Ascending aorta (tissue), 2 donors: ENCODE measurements at regions not wholly inside any gene's neighbourhood (a gene's known extent, or its start where the extent isn't known, plus 50 kb on each side); places are given as distances from the start of the nearest gene placed in this dataset.

Experiments used
- DNase-seq, 2 donors: peaks; one replicate each; pipeline ENCODE4 v3.0.0-alpha.2; 2019; ENCODE audit warnings: low spot score in 2 of 2
- H3K27ac ChIP-seq, 2 donors: fragments of 200-600 bp; sonication (generic); one replicate each; pipeline ENCODE4 v1.5.1; 2016 to 2017; ENCODE audit warnings: mild to moderate bottlenecking in 1 of 2
- H3K27me3 ChIP-seq: fragments of 200-600 bp; sonication (generic); one replicate; pipeline ENCODE4 v1.5.1; 2017
- H3K36me3 ChIP-seq, 2 donors: fragments of 200-600 bp; sonication (generic); one replicate each; pipeline ENCODE4 v1.5.1; 2016
- H3K4me1 ChIP-seq, 2 donors: fragments of 200-600 bp; sonication (generic); one replicate each; pipeline ENCODE4 v1.5.1; 2016 to 2017; ENCODE audit warnings: mild to moderate bottlenecking in 1 of 2
- H3K4me3 ChIP-seq, 2 donors: fragments of 200-600 bp; sonication (generic); one replicate each; pipeline ENCODE4 v1.5.1; 2016 to 2017; ENCODE audit warnings: mild to moderate bottlenecking in 1 of 2
- H3K9me3 ChIP-seq, 2 donors: fragments of 200-600 bp; sonication (generic); one replicate each; pipeline ENCODE4 v1.5.1; 2016
- intact Hi-C: fragments of 100-400 bp; cut with DNase I; formaldehyde crosslinking; loops from one replicate; pipeline ENCODE4 v1.15.1; 2023
- TF ChIP-seq, protein P1 (sequence below), 3 experiments: fragments of 200-600 bp in 2 of 3; fragments of 450-650 bp in 1 of 3; sonication (generic) in 2 of 3; IDR thresholded peaks; one replicate each; pipeline ENCODE4 v1.5.1; 2016 to 2019; ENCODE audit warnings: antibody characterized with exemption in 3 of 3, mild to moderate bottlenecking in 1 of 3, moderate library complexity in 1 of 3

DNA sequence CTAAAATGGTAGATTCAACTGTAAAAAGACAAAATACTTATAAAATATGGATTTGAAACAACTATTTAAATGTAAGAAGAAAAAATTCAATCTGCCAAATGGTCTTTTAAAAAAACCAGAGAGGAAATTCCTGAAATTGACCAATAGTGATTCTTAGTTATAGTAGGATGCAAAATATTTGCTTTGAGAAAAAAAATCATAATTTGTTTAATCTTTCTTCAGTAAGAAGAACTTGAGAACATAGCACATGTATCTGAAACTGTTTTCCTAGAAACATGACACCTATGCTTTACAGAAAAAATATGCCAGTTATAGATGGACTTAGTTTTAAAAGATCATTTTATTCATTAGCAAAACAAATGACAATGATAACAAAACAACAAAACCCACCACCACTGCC, 186.9 kb upstream of the CD180 start:
- Histone ChIP-seq H3K4me3 (no peak overlapping the region), H3K27me3 (no peaks in the 10 kb centered on the region), H3K4me1 (no peaks in the 10 kb centered on the region), H3K36me3 (no peaks in the 10 kb centered on the region), H3K9me3 (no peaks in the 10 kb centered on the region), H3K27ac (no peak overlapping the region)
- intact Hi-C loops, result no loop called here
- DNase-seq, result no peak
- TF ChIP-seq, protein P1, sequence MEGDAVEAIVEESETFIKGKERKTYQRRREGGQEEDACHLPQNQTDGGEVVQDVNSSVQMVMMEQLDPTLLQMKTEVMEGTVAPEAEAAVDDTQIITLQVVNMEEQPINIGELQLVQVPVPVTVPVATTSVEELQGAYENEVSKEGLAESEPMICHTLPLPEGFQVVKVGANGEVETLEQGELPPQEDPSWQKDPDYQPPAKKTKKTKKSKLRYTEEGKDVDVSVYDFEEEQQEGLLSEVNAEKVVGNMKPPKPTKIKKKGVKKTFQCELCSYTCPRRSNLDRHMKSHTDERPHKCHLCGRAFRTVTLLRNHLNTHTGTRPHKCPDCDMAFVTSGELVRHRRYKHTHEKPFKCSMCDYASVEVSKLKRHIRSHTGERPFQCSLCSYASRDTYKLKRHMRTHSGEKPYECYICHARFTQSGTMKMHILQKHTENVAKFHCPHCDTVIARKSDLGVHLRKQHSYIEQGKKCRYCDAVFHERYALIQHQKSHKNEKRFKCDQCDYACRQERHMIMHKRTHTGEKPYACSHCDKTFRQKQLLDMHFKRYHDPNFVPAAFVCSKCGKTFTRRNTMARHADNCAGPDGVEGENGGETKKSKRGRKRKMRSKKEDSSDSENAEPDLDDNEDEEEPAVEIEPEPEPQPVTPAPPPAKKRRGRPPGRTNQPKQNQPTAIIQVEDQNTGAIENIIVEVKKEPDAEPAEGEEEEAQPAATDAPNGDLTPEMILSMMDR (IDR thresholded peaks at IDR 0.05), result no peak

DNA sequence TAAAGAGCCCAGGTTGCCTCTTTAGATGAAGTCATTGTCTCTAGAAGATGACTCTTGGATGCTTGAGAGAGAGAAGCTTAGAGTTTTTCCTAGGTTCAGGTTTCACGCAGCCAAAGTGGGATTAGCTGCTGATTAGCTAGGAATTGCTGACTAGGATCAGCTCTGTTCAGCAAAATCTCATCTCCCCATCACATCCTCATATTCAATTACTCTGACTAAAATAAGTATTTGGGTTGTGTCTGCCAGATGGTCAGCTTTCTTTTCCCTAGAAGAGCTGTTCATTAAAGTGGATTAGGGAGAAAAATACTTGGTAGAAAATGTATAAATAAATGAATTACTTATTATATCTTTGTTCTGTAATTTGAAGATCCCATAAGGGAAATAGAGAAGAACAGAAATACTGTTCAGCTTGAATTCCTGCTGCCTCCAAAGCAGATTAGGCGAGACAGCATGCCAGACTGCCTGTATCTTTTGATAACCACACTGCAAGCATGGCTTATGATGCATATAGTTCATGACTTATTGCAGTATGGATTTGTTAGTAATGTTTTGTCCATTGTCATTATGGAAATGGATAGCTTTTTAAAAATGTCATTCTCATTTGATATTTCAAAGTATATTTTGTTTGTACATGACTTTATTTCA, 184.8 kb upstream of the CD180 start:
- intact Hi-C loops, result no loop called here
- H3K36me3 ChIP-seq, result no peaks in the 10 kb centered on the region
- TF ChIP-seq, protein P1 (IDR thresholded peaks at IDR 0.05), result no peak
- H3K4me1 ChIP-seq, result no peaks in the 10 kb centered on the region
- no peak overlapping the region for H3K27ac ChIP-seq
- H3K27me3 ChIP-seq, result no peaks in the 10 kb centered on the region
- H3K9me3 ChIP-seq, result no peaks in the 10 kb centered on the region
- DNase-seq, result no peak
- no peak overlapping the region for H3K4me3 ChIP-seq

DNA sequence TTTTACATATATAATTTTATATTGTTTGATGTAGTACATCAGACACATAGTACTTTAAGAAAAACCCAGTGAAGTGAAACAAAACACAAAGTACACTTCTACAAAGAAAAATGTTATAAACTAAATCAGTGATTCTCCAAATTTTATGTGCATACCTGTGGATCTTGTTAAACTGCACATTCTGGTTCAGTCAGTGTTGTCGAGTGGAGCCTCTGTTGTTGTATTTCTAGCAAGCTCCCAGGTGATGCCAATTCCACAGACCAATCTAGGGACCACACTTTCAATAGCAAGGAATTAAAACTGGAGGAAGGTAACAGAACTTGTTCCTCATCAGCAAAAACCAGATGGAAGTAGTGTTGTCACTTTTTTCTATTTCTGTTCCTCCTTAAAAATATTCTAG, 183.8 kb upstream of the CD180 start:
- intact Hi-C loops, result no loop called here

DNA sequence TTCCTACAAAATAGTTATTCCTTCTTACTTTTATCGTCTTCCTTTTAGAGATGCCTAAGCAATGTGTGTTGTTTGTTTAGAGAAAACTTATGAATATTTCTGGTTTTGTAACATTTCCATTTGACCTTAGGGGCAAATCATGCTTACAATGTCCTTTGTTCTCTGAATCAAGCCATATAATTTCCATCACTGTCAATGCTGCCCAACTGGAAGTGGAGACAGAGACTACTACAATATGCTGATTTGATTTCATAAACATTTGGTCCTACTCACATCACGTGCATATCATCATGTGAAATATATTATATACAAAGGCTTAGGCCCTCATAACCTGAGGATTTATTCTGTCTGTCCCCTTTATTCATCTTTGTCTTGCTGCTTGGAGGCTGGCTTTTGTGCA, 183.2 kb upstream of the CD180 start:
- no peak overlapping the region for H3K27ac ChIP-seq
- H3K36me3 ChIP-seq, result no peaks in the 10 kb centered on the region
- TF ChIP-seq, protein P1 (IDR thresholded peaks at IDR 0.05), result no peak
- H3K27me3 ChIP-seq, result no peaks in the 10 kb centered on the region
- intact Hi-C loops, result no loop called here
- no peaks in the 10 kb centered on the region for H3K9me3 ChIP-seq
- no peaks in the 10 kb centered on the region for H3K4me1 ChIP-seq
- DNase-seq, result no peak
- H3K4me3 ChIP-seq, result no peak overlapping the region

More for the DNA sequence above, 183.8 kb upstream of the CD180 start:
- Histone ChIP-seq H3K4me3 (no peak overlapping the region), H3K27me3 (no peaks in the 10 kb centered on the region), H3K9me3 (no peaks in the 10 kb centered on the region), H3K27ac (no peak overlapping the region), H3K4me1 (no peaks in the 10 kb centered on the region), H3K36me3 (no peaks in the 10 kb centered on the region)
- DNase-seq, result no peak
- TF ChIP-seq, protein P1 (IDR thresholded peaks at IDR 0.05), result no peak

DNA sequence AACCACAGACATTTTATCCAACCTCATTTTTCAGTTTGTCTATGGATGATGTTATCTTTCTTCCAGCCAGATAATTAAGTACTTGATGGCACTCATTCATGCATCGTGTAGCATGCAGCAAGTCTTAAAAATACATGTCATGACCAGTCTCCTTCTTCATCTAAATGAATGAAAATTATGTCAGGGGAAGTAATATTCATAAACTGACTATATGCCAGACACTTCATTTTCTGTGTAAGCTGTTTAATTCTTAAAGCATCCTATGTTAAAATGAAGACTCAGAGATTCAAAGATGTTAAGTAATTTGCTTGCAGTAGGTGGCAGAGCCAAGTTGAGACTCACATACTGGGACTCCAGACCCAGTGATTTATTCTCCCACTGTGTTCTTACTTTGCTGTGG, 181.7 kb upstream of the CD180 start:
- H3K27me3 ChIP-seq, result no peaks in the 10 kb centered on the region
- H3K36me3 ChIP-seq, result no peaks in the 10 kb centered on the region
- TF ChIP-seq, protein P1 (IDR thresholded peaks at IDR 0.05), result no peak
- no peak overlapping the region for H3K27ac ChIP-seq
- H3K4me1 ChIP-seq, result no peaks in the 10 kb centered on the region
- no peak for DNase-seq
- intact Hi-C loops, result no loop called here
- no peak overlapping the region for H3K4me3 ChIP-seq
- no peaks in the 10 kb centered on the region for H3K9me3 ChIP-seq

DNA sequence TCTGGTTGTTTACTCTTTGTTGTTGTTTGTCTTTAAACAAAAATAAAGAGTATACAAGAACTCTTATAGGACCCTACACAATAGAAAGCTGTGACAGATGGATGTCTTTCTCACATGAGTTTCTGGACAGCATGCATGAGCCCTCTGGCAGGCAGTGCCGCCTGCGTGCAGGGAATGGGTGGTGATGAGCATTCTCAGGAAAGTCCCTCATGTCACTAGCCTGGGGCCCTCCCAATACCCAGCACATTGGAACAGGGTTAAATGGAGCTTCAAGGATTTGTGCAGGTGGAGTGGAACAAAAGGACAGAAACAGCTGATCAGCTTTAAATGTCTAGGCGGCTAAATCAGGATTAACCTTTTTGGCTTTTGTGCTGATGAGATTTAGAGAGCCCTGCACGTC, 181.0 kb upstream of the CD180 start:
- no peaks in the 10 kb centered on the region for H3K27me3 ChIP-seq

More for the DNA sequence above, 181.0 kb upstream of the CD180 start:
- Histone ChIP-seq H3K4me3 (no peak overlapping the region), H3K36me3 (no peaks in the 10 kb centered on the region), H3K27ac (no peak overlapping the region), H3K4me1 (no peaks in the 10 kb centered on the region), H3K9me3 (no peaks in the 10 kb centered on the region)
- DNase-seq, result no peak
- TF ChIP-seq, protein P1 (IDR thresholded peaks at IDR 0.05), result no peak
- intact Hi-C loops, result no loop called here
